ENCODE measurements at regions not wholly inside any gene's neighbourhood (a gene's known extent, or its start where the extent isn't known, plus 50 kb on each side); places are given as distances from the start of the nearest gene placed in this dataset.

DNA sequence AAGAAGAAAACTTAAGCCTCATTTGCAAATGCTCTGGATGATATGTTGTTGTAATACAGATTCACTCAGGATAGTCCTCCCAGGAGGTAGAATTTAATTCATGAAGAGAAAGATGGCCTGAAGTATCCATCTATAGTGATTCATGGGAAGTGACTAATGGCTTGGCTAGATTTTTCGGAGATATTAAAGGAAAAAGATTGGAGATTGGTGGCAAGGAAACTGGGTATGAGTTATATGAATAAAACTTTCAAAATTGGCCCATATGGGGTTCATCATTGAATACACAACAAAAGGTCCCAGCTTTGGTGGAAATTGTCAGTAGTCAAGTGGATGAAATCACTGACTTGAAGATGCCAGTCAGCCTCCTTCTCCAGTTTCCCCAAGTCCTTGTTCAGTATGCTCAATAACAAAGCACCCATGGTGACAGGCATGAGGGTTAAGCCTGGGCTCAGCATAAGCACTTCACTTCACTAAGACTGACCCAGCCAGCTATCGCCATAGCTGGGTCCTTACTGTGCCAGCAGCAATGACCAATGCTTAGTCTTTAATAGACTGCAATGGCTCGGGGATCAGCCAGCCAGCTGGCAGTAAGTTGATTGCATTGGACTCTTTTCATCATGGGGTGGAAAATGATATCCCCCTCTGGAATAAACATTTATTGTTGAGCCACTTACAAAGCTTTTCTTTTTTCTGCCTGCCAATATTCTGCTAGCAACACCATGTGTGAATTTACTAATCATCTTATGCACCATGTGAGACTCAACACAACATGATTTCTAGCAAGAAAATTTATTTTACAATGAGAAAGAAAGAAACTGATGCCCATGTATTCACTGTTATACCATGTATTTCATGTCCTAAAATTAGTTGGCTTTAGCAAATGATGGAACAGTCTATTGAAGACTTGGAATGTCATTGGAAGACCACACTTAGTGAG lies 176.6 kb upstream of the TACR1 start:
- TF ChIP-seq CTCF (IDR thresholded peaks at IDR 0.05; ENCODE audit: poor library complexity) (no peak), EZH2 (IDR thresholded peaks at IDR 0.05; ENCODE audit: borderline replicate concordance) (no peak)
